Left kidney (tissue), 1 donor: ENCODE measurements at regions not wholly inside any gene's neighbourhood (a gene's known extent, or its start where the extent isn't known, plus 50 kb on each side); places are given as distances from the start of the nearest gene placed in this dataset.

Source experiments
- DNase-seq: peaks from one replicate; pipeline ENCODE4 v3.0.0-alpha.2; 2013

DNA sequence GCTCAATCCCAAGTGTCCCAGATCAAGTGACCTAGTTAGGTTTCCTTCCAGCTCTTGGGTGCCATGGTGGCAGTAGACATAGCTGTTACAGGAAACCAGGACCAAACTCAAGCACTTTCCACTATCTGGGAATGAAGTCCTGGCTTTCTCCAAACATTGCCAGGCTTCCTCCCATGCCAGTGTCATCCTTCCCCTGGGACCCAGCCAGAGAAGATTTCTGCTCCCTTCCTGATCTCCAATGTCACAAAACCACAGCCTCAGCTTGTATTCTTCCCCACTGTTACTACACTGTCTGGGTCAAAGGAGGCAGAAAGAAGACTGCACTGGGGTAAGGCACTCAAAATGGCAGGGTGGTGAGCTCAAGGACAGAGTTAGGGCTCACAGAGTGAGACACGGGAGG lies 347.1 kb downstream of the TNS1 start:
- DNase-seq = no peak

DNA sequence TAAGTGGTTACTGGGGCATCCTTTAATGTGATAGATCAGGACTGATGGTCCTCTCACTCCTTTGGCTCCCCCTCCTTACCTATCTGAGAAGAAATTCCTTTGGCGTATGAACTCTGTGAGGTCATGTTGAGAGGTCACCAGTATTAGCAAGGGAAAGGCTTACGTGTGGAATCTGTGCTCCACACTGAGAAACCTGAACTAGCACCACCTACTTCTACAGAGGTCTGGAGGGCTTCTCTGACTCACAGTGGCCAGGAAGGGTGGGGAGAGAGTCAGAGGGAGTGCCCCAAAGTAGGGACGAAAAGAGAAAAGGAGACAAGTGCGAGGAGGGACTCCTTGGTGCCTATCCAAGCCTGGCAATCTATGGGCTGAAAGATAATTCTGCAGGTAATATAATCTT lies 348.6 kb downstream of the TNS1 start:
- DNase-seq = no peak

DNA sequence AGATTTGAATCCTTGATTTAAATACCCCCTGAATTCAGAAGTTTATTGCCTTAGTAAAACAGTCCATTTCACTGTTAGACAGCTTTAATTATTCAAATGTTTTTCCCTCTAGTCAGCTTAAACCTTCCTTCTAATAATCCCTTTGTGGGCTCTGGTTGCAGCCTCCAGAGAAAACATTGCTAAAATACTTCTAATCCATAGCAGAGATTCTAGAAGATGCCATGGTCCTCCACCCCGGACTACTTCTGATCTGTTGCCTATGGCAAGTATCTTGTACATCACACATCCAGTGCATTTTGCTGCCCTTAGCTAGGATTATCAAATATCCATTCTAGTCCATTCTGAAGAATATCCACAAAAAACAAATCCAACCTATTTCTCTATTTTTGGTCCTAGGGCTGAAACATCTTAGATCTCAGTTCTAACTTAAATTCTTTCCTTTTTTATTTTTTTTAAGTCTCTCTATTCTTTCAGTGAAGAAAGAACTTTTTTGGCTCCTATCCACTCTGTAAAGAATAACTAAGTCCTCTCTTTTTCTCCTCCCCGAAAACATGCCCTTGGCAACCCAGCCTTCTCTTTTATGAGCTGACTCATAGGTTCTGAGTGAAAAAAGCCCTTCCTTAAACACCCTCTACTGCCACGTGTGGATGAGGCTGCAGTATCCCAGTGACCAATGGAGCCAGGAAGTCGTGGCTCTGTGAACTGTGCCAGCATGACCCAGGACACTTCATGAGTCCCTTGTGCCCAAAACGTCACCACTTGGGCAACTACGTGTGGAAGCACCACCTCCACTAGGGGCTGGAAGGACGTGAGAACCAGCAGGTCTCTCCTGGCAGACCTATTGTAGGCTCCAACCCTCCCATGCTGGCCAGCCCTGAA lies 349.8 kb downstream of the TNS1 start:
- no peak for DNase-seq

GRCh38 chr2:217650716-217651360 lies 352.0 kb downstream of the TNS1 start:
- DNase-seq = peak; percentile 88

- no peak for DNase-seq
Observed at GRCh38 chr2:217650229-217650628, 352.6 kb downstream of the TNS1 start.

DNA sequence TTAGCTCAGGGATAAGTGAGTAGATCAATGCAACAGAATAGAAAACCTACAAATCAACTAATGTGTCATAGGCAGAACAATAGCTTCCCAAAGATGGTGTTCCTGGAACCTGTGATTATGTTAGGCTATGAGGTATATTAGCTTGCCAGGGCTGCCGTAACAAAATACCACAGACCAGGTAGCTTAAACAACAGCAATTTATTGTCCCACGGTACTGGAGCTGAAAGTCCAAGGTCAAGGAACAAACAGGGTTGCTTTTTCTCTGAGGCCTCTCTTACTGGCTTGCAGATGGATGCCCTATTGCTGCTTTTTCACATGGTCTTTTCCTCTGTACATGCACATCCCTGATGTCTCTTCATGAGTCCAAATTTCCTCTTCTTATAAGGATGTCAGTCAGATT lies 354.9 kb downstream of the TNS1 start:
- DNase-seq = no peak

- DNase-seq = no peak
Observed at GRCh38 chr2:217647226-217647625, 355.6 kb downstream of the TNS1 start.

DNA sequence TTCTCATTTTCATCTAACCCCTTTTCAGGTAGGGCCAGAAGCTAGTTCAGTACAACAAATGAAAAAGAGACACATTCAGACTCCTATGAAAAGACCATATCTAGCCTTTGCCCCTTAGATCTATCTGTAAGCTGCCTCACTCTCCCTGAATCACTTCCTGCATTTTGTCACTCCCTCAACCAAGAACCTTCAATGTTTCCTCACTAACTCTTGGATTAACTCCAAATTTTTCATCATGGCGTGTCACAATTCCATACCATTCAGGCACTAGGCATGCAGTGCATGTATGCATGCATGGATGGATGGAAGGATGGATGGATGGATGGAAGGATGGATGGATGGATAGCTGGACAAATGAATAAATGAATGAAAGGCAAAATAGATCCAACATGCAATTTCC lies 356.9 kb downstream of the TNS1 start:
- DNase-seq = no peak

DNA sequence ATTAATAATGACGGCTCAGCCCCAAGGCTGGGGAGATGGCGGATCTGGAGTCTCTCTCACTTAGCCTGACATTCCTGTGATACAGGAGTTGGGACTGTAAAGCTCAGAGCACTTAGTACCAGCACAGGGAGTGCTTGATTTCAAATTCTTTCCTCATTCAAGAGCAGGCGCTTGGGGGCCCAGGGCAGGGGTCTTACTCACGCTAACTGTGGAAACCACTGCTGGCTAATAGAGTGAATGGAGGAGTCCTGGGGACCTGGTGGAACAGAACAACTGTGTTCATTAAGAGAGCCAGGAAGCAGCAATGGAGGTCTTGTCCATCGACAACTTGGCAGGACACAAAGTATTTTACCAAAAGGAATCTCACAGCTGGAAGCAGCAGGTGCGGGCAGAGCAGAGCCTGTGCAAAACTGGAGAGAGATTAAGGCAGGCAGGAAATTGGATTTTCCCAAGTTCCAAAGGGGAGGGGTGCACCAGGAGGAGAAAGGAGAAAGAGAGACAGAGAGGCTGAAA lies 358.9 kb downstream of the TNS1 start:
- no peak for DNase-seq

DNA sequence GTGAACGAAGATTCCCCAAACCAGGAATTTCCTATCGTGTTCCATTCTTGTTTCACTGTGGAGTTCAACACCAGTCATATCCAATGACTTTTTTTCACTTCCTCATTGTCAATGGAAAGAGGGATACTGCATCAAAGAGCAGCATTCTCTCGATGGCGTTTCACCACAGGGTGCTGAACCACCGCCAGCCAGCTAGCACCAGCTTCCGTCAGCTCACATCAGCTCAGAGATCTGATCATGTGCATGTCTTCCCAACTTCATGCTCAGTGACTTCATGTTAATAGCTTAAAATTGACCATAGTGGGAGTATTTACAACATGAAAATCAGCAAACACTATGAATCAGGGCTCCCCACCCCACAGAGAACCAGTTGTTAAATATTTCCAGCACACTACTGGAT lies 359.9 kb downstream of the TNS1 start:
- DNase-seq = no peak

GRCh38 chr2:217641960-217642359 lies 360.8 kb downstream of the TNS1 start:
- no peak for DNase-seq

GRCh38 chr2:217639481-217639880 lies 363.3 kb downstream of the TNS1 start:
- DNase-seq = no peak

DNA sequence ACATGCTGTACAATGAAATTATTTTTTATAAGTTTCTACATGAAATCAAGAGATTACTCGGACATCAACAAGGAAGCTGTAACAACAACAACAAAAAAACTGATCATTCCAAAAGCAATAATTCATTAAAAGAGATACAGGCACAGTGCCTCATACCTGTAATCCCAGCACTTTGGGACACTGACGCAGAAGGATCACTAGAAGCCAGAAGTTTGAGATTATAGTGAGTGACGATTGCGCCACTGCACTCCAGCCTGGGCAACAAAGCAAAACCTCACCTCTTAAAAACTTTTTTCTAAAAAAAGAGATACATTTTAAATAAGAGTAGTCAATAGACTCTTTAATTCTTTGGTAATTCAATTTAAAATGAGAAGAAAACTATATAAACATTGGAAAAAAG lies 364.3 kb downstream of the TNS1 start:
- no peak for DNase-seq

DNA sequence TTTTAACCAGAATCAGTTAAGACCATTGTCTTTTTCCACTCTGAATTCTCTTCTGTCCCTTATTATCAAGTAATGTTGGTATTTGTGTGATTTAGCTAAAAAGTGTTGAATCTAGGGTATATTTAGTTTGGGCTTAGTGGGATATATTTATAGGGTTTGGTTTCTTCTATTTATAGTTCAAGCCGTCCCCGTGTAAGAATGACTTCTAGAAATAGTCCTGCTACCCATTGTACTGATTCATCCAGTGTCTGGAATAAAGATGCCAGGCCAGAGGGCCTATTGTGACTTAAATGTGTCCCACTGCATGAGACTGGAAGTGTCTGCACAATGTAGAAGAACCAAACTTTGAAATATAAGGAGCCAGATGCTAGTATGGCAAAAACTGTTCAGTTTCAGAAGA lies 364.8 kb downstream of the TNS1 start:
- no peak for DNase-seq

DNA sequence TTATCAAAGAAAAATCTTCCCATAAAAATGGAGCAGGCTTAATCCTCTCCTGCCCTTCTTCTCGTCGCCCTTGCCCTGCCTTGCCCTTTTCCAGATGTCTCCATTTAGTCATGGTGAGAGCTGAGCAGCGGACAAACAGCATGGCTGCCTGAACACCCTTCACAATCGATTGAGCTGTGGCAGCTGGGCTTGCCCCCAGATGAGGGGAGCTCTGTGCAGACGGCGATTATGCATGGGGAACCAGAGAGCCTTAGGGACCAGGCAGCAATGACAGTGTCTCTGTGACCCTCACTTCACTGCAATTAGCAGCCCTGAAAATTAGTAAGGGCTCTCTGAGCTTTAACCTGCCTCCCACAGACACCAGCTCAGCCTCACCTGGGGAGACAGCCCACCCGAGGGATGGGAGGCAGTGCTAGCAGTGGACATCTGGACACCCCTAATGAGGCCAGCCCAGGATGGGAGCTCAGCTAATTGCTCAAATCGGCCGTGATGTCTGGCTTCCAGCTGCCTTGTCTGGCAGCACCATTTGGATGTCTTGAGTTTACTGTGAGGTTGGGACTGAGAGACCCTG lies 365.7 kb downstream of the TNS1 start:
- no peak for DNase-seq

DNA sequence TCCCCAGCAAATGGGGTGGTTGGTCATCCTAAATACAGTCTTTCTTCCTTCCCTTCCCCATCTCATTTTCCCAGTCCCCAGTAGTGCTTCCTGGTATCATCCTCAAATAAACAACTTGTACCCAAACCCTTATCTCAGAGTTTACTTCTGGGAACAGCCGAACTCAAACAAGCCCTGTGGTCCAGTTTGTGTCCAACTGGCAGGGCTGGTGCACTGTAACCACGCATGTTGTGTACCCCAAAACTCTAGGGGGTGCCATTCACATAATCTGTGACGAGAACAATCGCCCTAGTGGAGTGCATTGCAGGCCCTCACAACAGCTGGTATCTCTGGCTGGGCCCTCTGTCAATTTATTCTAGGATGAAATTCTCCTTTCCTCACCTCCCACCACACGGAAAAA lies 366.2 kb downstream of the TNS1 start:
- DNase-seq = no peak

DNA sequence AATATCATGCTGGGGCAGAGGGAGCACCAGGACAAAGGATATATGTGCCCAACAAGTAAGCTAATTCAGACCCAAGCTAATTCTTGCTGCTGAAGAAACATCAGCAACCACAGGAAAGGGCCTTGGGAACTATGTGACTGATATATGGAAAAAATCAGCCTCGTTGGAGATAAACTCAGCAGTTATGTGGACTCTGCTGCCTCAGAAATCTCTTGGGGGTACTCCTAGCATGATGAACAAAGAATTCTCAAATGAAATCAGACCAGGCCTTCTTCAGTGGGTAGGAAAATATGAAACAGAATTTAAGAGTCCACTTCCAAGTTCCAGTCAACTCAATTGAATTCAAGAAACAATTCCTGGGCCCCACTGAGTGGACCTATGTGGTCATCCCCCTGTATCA lies 367.9 kb downstream of the TNS1 start:
- DNase-seq = no peak

- DNase-seq = no peak
Observed at GRCh38 chr2:217632043-217632442, 370.8 kb downstream of the TNS1 start.

DNA sequence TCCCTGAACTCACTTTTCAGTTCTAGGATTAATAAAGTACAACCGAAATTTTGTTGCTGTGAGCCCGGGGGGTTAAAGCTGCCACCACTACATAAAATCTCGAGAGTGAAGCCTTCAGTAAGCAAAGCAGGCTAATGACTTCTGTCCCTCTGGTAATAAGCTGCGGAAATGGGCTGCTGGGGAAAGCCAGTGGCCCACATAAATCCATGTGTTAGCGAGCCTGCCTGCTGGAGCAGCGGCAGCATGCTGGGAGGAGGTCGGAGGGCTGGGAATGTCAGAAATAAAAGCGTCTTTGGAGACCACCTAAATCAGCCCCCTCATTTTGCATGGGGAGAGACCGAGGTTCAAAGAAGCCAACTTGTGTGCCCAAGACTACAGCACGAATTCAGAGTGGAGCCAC lies 371.7 kb downstream of the TNS1 start:
- no peak for DNase-seq

DNA sequence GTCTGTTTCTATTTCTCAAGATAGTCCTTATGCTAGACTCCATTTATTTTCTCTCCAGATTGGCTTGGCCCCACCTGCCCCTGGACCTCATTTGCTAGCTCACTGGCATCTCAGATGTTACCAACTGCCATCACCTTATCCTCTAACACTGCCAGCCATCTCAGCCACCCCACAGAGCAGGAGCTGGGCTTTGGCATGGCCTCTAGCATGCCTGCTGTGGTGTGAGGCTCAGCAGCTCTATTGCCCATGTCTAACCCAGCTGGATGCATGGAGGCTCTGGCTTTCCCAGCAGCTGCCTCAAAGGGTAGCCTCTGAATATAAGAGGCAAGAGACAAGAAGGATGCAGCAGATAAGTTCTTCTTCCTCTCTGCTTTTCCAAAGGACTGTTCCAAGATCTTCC lies 373.4 kb downstream of the TNS1 start:
- DNase-seq = no peak

- DNase-seq = no peak
Observed at GRCh38 chr2:217628061-217628460, 374.7 kb downstream of the TNS1 start.

DNA sequence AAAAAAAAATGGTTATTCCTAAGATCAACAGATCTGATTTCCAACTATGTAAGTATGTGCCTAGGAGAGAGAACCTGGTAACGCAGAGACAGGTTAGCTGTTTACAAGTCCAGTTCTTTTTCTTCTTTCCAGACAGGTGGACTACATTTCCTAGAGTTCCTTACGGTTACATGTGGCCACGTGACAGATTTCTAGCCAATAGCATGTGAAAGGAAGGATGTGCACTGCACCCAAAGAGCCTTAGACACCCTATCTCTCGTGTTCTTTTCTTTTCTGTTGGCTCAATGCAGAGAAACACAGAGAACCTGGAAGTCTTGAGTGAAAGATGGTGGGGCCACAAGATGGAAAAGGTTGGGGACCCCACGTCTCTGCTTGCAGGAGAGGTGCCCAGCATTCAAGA lies 375.9 kb downstream of the TNS1 start:
- DNase-seq = no peak

DNA sequence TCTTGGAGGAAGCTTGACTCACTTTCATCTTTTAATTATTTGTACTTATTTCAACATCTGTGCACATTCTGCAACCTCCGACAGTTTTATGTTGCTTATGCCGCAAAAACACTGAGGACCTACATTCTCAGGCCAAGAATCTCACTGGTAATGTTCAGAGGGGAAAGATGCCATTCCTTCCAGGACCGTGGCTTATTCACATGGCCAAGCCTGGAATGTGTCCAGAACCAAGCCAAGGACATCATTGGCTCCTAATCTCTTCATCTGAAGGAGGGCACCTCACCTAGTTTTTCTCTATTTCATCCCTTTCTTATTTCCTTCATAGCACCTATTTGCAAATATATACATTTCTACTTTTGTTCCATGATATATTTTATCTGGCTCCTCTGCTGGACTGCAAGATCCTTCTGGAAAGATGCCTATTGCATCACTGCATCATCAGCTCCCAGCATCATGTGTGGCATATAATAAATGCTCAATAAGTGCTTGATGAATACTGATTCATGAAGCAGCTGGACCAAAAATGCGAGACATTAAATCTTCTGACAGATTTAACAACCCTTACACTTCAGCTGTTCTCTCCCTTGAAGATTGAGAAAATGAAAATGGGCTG lies 377.1 kb downstream of the TNS1 start:
- DNase-seq = no peak
